RCC 7860 (cell line): ENCODE measurements at regions not wholly inside any gene's neighbourhood (a gene's known extent, or its start where the extent isn't known, plus 50 kb on each side); places are given as distances from the start of the nearest gene placed in this dataset.
A peak's percentile ranks its signal among the peaks of the same experiment; 100 is the strongest.
"Not testable (repeated sequence)": the region's sequence is repeated elsewhere in the genome, so short reads cannot be mapped to it uniquely, and the experiment has no call there.

Experiments
- DNase-seq: peaks from one replicate; pipeline ENCODE4 v3.0.0-alpha.2; 2015; ENCODE audit warnings: low spot score
- FAIRE-seq: peaks from 2 replicates; lab custom pipeline; 2012; peaks lifted over from hg19 to GRCh38; lab: Jason Lieb, UNC

GRCh38 chr1:187038784-187039183 lies 210.0 kb downstream of the PLA2G4A start:
- DNase-seq, result no peak
- FAIRE-seq, result no peak

GRCh38 chr1:187041104-187041503 lies 212.4 kb downstream of the PLA2G4A start:
- FAIRE-seq (no peak), DNase-seq (no peak)

- no peak for DNase-seq
- no peak for FAIRE-seq
Observed at GRCh38 chr1:187042538-187042937, 213.8 kb downstream of the PLA2G4A start.

- not testable (repeated sequence) for FAIRE-seq, DNase-seq
Observed at GRCh38 chr1:187043433-187043832, 214.7 kb downstream of the PLA2G4A start.

GRCh38 chr1:187044411-187044810 lies 215.7 kb downstream of the PLA2G4A start:
- FAIRE-seq (no peak), DNase-seq (no peak)

GRCh38 chr1:187045371-187045770 lies 216.6 kb downstream of the PLA2G4A start:
- DNase-seq, result no peak
- no peak for FAIRE-seq

DNA sequence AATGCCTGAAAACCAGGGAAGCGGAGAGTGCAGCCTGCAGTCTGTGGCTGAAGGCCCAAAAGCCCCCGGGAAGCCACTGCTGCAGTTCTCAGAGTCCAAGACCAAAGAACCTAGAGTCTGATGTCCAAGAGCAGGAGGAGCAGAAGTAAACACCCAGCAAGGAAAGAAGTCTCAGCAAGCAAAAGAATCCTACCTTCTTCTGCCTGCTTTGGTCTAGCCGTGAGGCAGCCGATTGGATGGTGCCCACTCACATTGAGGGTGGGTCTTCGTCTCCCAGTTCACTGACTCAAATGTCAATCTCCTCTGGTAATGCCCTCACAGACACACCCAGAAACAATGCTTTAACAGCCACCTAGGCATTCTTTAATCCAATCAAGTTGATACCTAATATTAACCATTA lies 217.5 kb downstream of the PLA2G4A start:
- FAIRE-seq (no peak), DNase-seq (no peak)

- DNase-seq (no peak), FAIRE-seq (no peak)
Observed at GRCh38 chr1:187047298-187047697, 218.5 kb downstream of the PLA2G4A start.

DNA sequence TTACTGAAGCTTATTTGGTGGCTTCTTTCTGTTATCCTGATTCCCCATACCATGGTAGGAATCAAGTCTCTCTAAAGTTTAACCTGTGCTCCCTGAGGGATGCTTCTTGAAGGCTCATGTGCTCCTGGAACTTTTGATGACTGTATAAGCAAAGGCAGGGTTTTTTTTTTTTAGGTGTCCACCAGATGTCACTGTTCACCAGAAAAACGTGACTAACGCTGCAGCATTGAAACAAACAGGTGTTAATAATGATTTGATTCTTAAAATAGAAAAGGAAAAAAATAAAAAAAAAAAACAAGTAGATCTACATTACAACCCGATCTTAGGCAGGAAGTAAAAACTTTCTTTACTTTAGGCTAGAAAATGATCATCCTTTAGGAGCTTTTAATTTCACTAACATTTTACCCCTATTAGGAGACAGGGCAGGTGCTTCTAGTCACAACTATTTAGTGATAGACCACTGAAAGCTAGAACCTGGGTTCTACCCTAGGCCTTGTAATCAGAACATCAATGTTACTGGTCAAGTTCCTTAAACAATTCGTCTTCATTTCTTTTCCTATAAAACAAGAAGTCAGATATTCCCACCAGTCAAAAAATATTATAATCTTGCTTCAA lies 223.0 kb downstream of the PLA2G4A start:
- peak; percentile 21 for DNase-seq
- peak; percentile 75 for FAIRE-seq

DNA sequence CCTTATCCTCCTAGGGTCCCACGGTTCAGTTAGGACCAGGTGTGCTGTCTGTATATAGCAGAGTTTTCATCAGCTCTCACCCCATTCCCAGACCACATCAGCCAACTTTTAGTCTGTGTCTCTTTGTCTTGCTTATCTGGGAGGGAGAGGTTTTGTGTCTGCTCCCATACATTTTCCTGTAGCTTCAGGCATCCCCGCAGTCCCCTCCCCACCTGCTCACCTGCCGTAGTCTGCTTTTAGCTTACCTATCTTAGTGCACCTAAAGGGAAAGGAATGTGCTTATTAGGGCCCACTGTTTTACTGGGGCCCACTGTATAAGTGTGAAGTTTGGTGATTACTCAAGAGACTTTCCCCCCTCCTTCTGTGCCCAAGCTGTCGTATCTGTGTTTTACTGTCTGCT lies 225.1 kb downstream of the PLA2G4A start:
- DNase-seq, result no peak
- FAIRE-seq, result no peak

DNA sequence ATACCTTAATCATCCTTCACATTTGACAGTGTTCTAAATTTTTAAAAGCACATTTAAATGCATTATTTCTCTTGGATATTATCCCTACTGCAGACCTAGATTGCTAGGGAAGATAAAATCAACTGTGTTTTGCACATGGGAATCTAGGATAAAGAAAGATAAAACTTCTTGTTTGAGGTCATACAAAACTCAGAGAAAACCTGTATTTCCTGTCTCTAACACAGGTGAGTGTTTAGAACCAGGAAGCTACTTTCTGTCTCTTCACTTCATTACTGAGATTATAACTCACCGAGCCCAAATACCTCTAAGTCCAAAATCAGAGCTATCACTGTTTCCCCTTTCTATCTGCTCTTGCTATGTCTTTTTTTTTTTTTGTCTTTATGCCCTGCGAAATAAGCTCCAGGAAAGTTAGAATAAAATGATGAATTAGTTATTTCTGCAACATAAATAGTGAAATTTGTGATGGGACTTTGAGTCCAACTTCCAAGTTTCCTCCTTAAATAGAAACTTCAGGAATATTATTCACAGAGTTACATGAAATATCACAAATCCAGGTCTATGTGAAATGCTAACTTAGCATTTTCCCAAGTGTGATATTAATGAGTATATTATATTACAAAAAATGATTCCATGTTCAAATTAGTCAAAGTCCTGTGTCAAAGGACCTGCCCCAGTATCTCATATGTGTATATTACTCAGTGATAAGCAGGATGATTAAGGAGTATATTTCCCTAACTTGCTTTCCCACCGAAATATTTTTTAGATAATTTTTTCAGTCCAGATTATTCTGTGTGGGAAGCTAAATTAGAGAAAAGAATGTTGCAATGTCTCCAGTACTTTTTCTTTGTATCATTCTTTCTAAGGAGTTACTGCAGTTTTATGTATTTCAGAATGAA lies 226.4 kb downstream of the PLA2G4A start:
- DNase-seq, result no peak
- FAIRE-seq, result no peak

- FAIRE-seq (no peak), DNase-seq (no peak)
Observed at GRCh38 chr1:187063271-187063670, 234.5 kb downstream of the PLA2G4A start.

GRCh38 chr1:187067160-187067559 lies 238.4 kb downstream of the PLA2G4A start:
- no peak for DNase-seq
- no peak for FAIRE-seq

DNA sequence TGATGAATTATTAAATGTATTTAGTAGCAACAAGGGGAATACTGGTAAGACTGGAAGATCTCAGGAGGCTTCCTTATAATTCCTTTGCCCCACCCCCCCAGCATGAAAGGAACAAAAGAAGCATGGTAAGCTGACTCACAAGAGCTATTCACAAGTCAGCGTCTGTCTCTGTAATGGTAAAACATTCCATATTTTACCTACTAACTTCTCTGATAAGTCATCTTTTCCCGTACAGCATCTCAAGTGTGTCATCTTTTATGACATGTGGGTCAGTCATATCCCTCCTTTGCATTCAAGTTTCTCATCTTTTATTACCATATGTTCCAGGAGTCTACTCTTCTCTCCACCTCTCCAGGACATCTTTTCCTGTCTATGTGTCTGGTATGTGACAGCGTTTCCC lies 241.3 kb downstream of the PLA2G4A start:
- DNase-seq (peak; percentile 59), FAIRE-seq (no peak)

DNA sequence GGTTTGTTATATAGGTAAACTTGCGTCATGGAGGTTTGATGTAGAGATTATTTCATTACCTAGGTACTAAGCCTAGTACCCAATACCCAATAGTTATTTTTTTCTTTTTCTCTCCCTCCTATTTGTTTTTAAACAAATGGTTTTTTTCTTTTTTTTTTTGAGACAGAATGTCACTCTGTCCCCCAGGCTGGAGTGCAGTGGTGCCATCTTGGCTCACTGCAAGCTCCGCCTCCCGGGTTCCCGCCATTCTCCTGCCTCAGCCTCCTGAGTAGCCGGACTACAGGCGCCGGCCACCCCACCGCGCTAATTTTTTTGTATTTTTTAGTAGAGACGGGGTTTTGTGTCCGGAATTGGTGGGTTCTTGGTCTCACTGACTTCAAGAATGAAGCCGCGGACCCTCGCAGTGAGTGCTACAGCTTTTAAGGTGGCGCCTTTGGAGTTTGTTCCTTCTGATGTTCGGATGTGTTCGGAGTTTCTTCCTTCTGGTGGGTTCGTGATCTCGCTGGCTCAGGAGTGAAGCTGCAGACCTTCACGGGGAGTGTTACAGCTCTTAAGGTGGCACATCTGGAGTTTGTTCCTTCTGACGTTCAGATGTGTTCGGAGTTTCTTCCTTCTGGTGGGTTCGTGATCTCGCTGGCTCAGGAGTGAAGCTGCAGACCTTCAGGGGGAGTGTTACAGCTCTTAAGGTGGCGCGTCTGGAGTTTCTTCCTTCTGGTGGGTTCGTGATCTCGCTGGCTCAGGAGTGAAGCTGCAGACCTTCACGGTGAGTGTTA lies 243.7 kb downstream of the PLA2G4A start:
- not testable (repeated sequence) for DNase-seq, FAIRE-seq

DNA sequence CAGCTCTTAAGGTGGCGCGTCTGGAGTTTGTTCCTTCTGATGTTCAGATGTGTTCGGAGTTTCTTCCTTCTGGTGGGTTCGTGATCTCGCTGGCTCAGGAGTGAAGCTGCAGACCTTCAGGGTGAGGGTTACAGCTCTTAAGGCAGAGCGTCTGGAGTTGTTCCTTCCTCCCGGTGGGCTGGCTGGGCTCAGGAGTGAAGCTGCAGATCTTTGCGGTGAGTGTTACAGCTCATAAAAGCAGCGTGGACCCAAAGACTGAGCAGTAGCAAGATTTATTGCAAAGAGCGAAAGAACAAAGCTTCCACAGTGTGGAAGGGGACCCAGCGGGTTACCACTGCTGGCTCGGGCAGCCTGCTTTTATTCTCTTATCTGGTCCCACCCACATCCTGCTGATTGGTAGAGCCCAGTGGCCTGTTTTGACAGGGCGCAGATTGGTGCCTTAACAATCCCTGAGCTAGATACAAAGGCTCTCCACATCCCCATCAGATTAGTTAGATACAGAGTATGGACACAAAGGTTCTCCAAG lies 244.3 kb downstream of the PLA2G4A start:
- not testable (repeated sequence) for FAIRE-seq, DNase-seq

- FAIRE-seq, DNase-seq: not testable (repeated sequence)
Observed at GRCh38 chr1:187073634-187074245, 245.0 kb downstream of the PLA2G4A start.

GRCh38 chr1:187074445-187075048 lies 245.8 kb downstream of the PLA2G4A start:
- no peak for DNase-seq
- FAIRE-seq, result no peak

DNA sequence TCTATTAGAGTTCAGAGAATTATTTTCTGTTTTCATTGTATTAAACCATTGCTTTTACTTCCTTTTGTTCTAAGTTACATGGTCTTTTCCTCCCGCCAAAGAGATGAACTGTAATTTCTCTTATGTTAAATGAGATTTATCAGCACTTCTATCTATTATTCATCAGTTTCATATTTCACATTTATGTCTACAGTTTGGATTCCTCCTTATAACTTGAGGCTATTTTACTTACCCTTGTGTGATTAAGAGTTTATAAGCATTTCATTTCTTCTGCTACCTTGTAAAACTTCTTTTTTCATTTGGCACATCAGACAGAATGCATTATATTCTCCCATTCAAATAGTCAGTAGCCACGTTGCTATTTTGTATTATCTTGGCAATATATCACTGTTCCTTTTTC lies 248.2 kb downstream of the PLA2G4A start:
- DNase-seq (no peak), FAIRE-seq (no peak)

- FAIRE-seq, result no peak
- DNase-seq, result no peak
Observed at GRCh38 chr1:187078321-187078720, 249.6 kb downstream of the PLA2G4A start.
